Neural cell (in vitro differentiated cells): ENCODE measurements at regions not wholly inside any gene's neighbourhood (a gene's known extent, or its start where the extent isn't known, plus 50 kb on each side); places are given as distances from the start of the nearest gene placed in this dataset.

Experiments used
- H2AFZ ChIP-seq: fragments of 200-600, 300-800 bp; sonication (generic), shearing (Covaris generic); 2 replicates; pipeline ENCODE4 v1.6.0; 2014; ENCODE audit warnings: low read depth, mild to moderate bottlenecking, antibody characterized with exemption, low read length, moderate library complexity
- H3F3A ChIP-seq: fragments of 200-600 bp; shearing (Covaris generic); 2 replicates; pipeline ENCODE4 v1.6.1; 2016; ENCODE audit warnings: mild to moderate bottlenecking, moderate library complexity, mixed read lengths, antibody characterized with exemption, low read length; ENCODE audit not compliant: insufficient read depth, poor library complexity, severe bottlenecking
- H3K27ac ChIP-seq: fragments of 200-600, 300-800 bp; sonication (generic), shearing (Covaris generic); 2 replicates; pipeline ENCODE4 v1.5.1; 2014; ENCODE audit warnings: mild to moderate bottlenecking, low read length, moderate library complexity
- H3K27me3 ChIP-seq: fragments of 300-800, 200-600 bp; sonication (generic), shearing (Covaris generic); 2 replicates; pipeline ENCODE4 v1.6.0; 2014; ENCODE audit warnings: mild to moderate bottlenecking, low read depth, low read length, moderate library complexity; ENCODE audit not compliant: insufficient read depth
- H3K36me3 ChIP-seq: fragments of 300-800, 200-600 bp; sonication (generic), shearing (Covaris generic); 2 replicates; pipeline ENCODE4 v1.5.1; 2014; ENCODE audit warnings: mild to moderate bottlenecking, antibody characterized with exemption, low read length, moderate library complexity; ENCODE audit not compliant: insufficient read depth
- H3K4me2 ChIP-seq: fragments of 300-800, 200-600 bp; sonication (generic), shearing (Covaris generic); 2 replicates; pipeline ENCODE4 v1.6.0; 2014; ENCODE audit warnings: mild to moderate bottlenecking, low read length
- H3K4me3 ChIP-seq: fragments of 300-800, 200-600 bp; sonication (generic), shearing (Covaris generic); 2 replicates; pipeline ENCODE4 v1.5.1; 2014; ENCODE audit warnings: mild to moderate bottlenecking, low read length, moderate library complexity
- H3K79me2 ChIP-seq: fragments of 200-600 bp; shearing (Covaris generic); replicated peaks from 2 replicates; pipeline ENCODE4 v1.6.0; 2014; ENCODE audit warnings: mild to moderate bottlenecking, low read length, moderate library complexity; ENCODE audit not compliant: insufficient read depth
- H3K9ac ChIP-seq: fragments of 300-800, 200-600 bp; sonication (generic), shearing (Covaris generic); 2 replicates; pipeline ENCODE4 v1.6.1; 2016; ENCODE audit warnings: mild to moderate bottlenecking, low read length, mixed read lengths
- H3K9me2 ChIP-seq: fragments of 200-600 bp; shearing (Covaris generic); 2 replicates; pipeline ENCODE4 v1.6.1; 2016; ENCODE audit warnings: mild to moderate bottlenecking, low read length, mixed read lengths; ENCODE audit not compliant: insufficient read depth
- H3K9me3 ChIP-seq: fragments of 200-600, 300-800 bp; sonication (generic), shearing (Covaris generic); 2 replicates; pipeline ENCODE4 v1.6.1; 2016; ENCODE audit warnings: mild to moderate bottlenecking, mixed run types, low read length, moderate library complexity, mixed read lengths
- H4K20me1 ChIP-seq: fragments of 200-600 bp; shearing (Covaris generic); 2 replicates; pipeline ENCODE4 v1.6.1; 2016; ENCODE audit warnings: mild to moderate bottlenecking, mixed run types; ENCODE audit not compliant: insufficient read depth
- CTCF ChIP-seq: fragments of 450-650 bp; IDR thresholded peaks from 2 replicates; pipeline ENCODE4 v1.5.1; 2014; ENCODE audit warnings: antibody characterized with exemption, mild to moderate bottlenecking, moderate library complexity; ENCODE audit not compliant: poor library complexity, severe bottlenecking
- EP300 ChIP-seq: fragments of 450-650 bp; conservative IDR thresholded peaks from 2 replicates; pipeline ENCODE4 v1.6.1; 2014; ENCODE audit warnings: antibody characterized with exemption, mild to moderate bottlenecking, moderate library complexity; ENCODE audit not compliant: poor library complexity, severe bottlenecking
- EZH2 ChIP-seq: fragments of 200-600, 300-800 bp; shearing (Covaris generic), sonication (generic); IDR thresholded peaks from 2 replicates; pipeline ENCODE4 v1.6.1; 2014; ENCODE audit warnings: antibody characterized with exemption, low read length, borderline replicate concordance, mild to moderate bottlenecking; ENCODE audit not compliant: insufficient read depth, poor library complexity, severe bottlenecking
- MXI1 ChIP-seq: fragments of 450-650 bp; conservative IDR thresholded peaks from 2 replicates; pipeline ENCODE4 v1.6.1; 2014; ENCODE audit warnings: antibody characterized with exemption, mild to moderate bottlenecking; ENCODE audit not compliant: poor library complexity, severe bottlenecking
- POLR2AphosphoS5 ChIP-seq: IDR thresholded peaks from 2 replicates; pipeline ENCODE4 v1.6.1; 2012
- RAD21 ChIP-seq: fragments of 450-650 bp; conservative IDR thresholded peaks from 2 replicates; pipeline ENCODE4 v1.6.1; 2014; ENCODE audit warnings: antibody characterized with exemption, mild to moderate bottlenecking, moderate library complexity
- REST ChIP-seq: IDR thresholded peaks from 2 replicates; pipeline ENCODE4 v1.6.1; 2012; ENCODE audit warnings: borderline replicate concordance
- SMC3 ChIP-seq: fragments of 450-650 bp; conservative IDR thresholded peaks from 2 replicates; pipeline ENCODE4 v1.6.1; 2014; ENCODE audit warnings: antibody characterized with exemption, mild to moderate bottlenecking, moderate library complexity; ENCODE audit not compliant: poor library complexity
- TAF1 ChIP-seq: IDR thresholded peaks from 2 replicates; pipeline ENCODE4 v1.6.1; 2012; ENCODE audit warnings: low read depth

- Histone ChIP-seq H3K9ac (no peak overlapping the region), H4K20me1 (no peaks in the 10 kb centered on the region), H2AFZ (no peak overlapping the region), H3F3A (no peaks in the 10 kb centered on the region), H3K4me3 (no peak overlapping the region), H3K27ac (no peak overlapping the region), H3K4me2 (no peak overlapping the region), H3K27me3 (no peaks in the 10 kb centered on the region), H3K79me2 (no peaks in the 10 kb centered on the region), H3K36me3 (no peaks in the 10 kb centered on the region), H3K9me3 (no peaks in the 10 kb centered on the region), H3K9me2 (no peaks in the 10 kb centered on the region)
- TF ChIP-seq POLR2AphosphoS5 (no peak), EZH2 (no peak), RAD21 (no peak), SMC3 (no peak), EP300 (no peak), CTCF (no peak), MXI1 (no peak), TAF1 (no peak), REST (no peak)
Measured at GRCh38 chr7:110417611-110418010, 673.3 kb upstream of the LRRN3 start.

GRCh38 chr7:110418659-110419280 lies 672.2 kb upstream of the LRRN3 start:
- H3K27ac ChIP-seq: no peak overlapping the region
- no peak overlapping the region for H3K4me2 ChIP-seq
- no peaks in the 10 kb centered on the region for H3K9me2 ChIP-seq
- no peaks in the 10 kb centered on the region for H4K20me1 ChIP-seq
- H3K27me3 ChIP-seq: no peaks in the 10 kb centered on the region
- H3F3A ChIP-seq: no peaks in the 10 kb centered on the region
- no peaks in the 10 kb centered on the region for H3K36me3 ChIP-seq
- no peak overlapping the region for H3K9ac ChIP-seq
- no peak overlapping the region for H3K4me3 ChIP-seq
- no peaks in the 10 kb centered on the region for H3K79me2 ChIP-seq
- no peak overlapping the region for H2AFZ ChIP-seq
- no peak for TF ChIP-seq CTCF
- TF ChIP-seq POLR2AphosphoS5: no peak
- no peak for TF ChIP-seq SMC3
- no peak for TF ChIP-seq REST
- H3K9me3 ChIP-seq: no peaks in the 10 kb centered on the region
